GM23248 (cell line): ENCODE measurements at regions not wholly inside any gene's neighbourhood (a gene's known extent, or its start where the extent isn't known, plus 50 kb on each side); places are given as distances from the start of the nearest gene placed in this dataset.

ENCODE experiments used
- DNase-seq: peaks from one replicate; pipeline ENCODE4 v3.0.0-alpha.2; 2015
- H2AFZ ChIP-seq: fragments of 200-600 bp; sonication (generic); 2 replicates; pipeline ENCODE4 v1.6.1; 2016; ENCODE audit warnings: antibody characterized with exemption
- H3F3A ChIP-seq: fragments of 200-600 bp; sonication (generic); 2 replicates; pipeline ENCODE4 v1.6.1; 2016; ENCODE audit warnings: mild to moderate bottlenecking, antibody characterized with exemption, mixed run types; ENCODE audit not compliant: insufficient read depth
- H3K27ac ChIP-seq: fragments of 200-600 bp; sonication (generic); 2 replicates; pipeline ENCODE4 v1.5.1; 2016; ENCODE audit warnings: mild to moderate bottlenecking
- H3K27me3 ChIP-seq: fragments of 200-600 bp; sonication (generic); replicated peaks from 2 replicates; pipeline ENCODE4 v1.6.1; 2016; ENCODE audit warnings: mild to moderate bottlenecking; ENCODE audit not compliant: insufficient read depth
- H3K36me3 ChIP-seq: fragments of 200-600 bp; sonication (generic); 2 replicates; pipeline ENCODE4 v1.6.1; 2016; ENCODE audit warnings: low read depth, mild to moderate bottlenecking
- H3K4me1 ChIP-seq: fragments of 200-600 bp; sonication (generic); 2 replicates; pipeline ENCODE4 v1.6.1; 2016; ENCODE audit warnings: mild to moderate bottlenecking; ENCODE audit not compliant: insufficient read depth
- H3K4me2 ChIP-seq: fragments of 200-600 bp; sonication (generic); one replicate; pipeline ENCODE4 v1.6.1; 2016; ENCODE audit warnings: mild to moderate bottlenecking; ENCODE audit not compliant: unreplicated experiment
- H3K4me3 ChIP-seq: fragments of 200-600 bp; sonication (generic); 2 replicates; pipeline ENCODE4 v1.5.1; 2016; ENCODE audit warnings: mild to moderate bottlenecking
- H3K79me2 ChIP-seq: fragments of 200-600 bp; sonication (generic); 2 replicates; pipeline ENCODE4 v1.6.1; 2016; ENCODE audit warnings: mild to moderate bottlenecking; ENCODE audit not compliant: insufficient read depth
- H3K9ac ChIP-seq: fragments of 200-600 bp; sonication (generic); 2 replicates; pipeline ENCODE4 v1.6.1; 2016; ENCODE audit warnings: mild to moderate bottlenecking
- H3K9me2 ChIP-seq: fragments of 200-600 bp; sonication (generic); 2 replicates; pipeline ENCODE4 v1.6.1; 2016; ENCODE audit warnings: mixed run types, mild to moderate bottlenecking, moderate library complexity; ENCODE audit not compliant: insufficient read depth
- H3K9me3 ChIP-seq: fragments of 200-600 bp; sonication (generic); one replicate; pipeline ENCODE4 v1.6.1; 2017; ENCODE audit warnings: low read depth
- H4K20me1 ChIP-seq: fragments of 200-600 bp; sonication (generic); 2 replicates; pipeline ENCODE4 v1.6.0; 2016; ENCODE audit not compliant: insufficient read depth
- EZH2 ChIP-seq: fragments of 200-600 bp; sonication (generic); IDR thresholded peaks from 2 replicates; pipeline ENCODE4 v1.6.1; 2018; ENCODE audit warnings: antibody characterized with exemption, mild to moderate bottlenecking; ENCODE audit not compliant: insufficient read depth, poor library complexity, severe bottlenecking
- EZH2phosphoT487 ChIP-seq: fragments of 200-600 bp; sonication (generic); IDR thresholded peaks from 2 replicates; pipeline ENCODE4 v1.6.1; 2018; ENCODE audit warnings: antibody characterized with exemption, moderate library complexity, mild to moderate bottlenecking, low read depth; ENCODE audit not compliant: insufficient read depth
- WGBS, 2 experiments: methylation state at CpG; one replicate each; pipeline ENCODE4 v1.1.6; 2015 to 2017; ENCODE audit warnings: low lambda C conversion rate in 2 of 2, low coverage in 1 of 2; ENCODE audit errors: missing lambda C conversion rate in 2 of 2; 5-methylcytosine and 5-hydroxymethylcytosine counted together
- in situ Hi-C: fragments of 300-500 bp; cut with MboI; formaldehyde crosslinking; loops from 2 replicates; pipeline ENCODE4 v1.15.0; 2020

GRCh38 chr11:80958987-80959386 lies 1518.2 kb upstream of the TENM4 start:
- H3K4me2 ChIP-seq, result peak overlapping the region; percentile 72
- H3K27me3 ChIP-seq, result no peaks in the 10 kb centered on the region
- H2AFZ ChIP-seq, result 0 out of 2 replicates have a peak overlapping the region, but pooled peaks have one; percentile 6
- peak; percentile 55 for DNase-seq
- peaks cover 34% of the 10 kb centered on the region for H3K4me1 ChIP-seq
- WGBS, 2 experiments, result 39 to 46% methylated on average over 4 of the region's 4 CpGs
- no peaks in the 10 kb centered on the region for H3K9me3 ChIP-seq
- peak overlapping the region; percentile 92 for H3K27ac ChIP-seq
- H3K79me2 ChIP-seq, result no peaks in the 10 kb centered on the region
- H3F3A ChIP-seq, result peaks cover 23% of the 10 kb centered on the region
- H3K36me3 ChIP-seq, result no peaks in the 10 kb centered on the region
- in situ Hi-C loops, result no loop called here
- H4K20me1 ChIP-seq, result no peaks in the 10 kb centered on the region
- 0 out of 2 replicates have a peak overlapping the region, but pooled peaks have one; percentile 34 for H3K9ac ChIP-seq
- H3K4me3 ChIP-seq, result no peak overlapping the region
- no peak for TF ChIP-seq EZH2
- no peak for TF ChIP-seq EZH2phosphoT487
- H3K9me2 ChIP-seq, result no peaks in the 10 kb centered on the region

DNA sequence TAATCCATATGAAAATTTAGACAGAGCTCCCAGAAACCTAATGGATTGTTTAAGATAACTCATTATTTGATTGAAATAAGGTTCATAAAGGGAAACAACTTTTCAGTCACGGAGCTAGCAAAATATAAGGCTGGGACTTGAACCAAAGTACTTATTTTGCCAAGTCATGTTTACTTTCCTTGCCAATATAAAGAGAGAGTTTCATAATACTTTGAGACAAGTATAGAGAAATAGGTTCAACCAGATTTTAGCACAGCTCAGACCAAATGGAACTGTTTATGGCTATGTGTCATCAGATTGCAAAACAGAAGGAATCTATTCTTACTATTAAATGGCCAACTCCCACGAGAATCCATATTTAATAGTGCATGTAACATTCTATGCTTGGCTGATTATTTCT lies 1517.5 kb upstream of the TENM4 start:
- in situ Hi-C loops, result no loop called here
- 0% methylated on average over 2 of the region's 2 CpGs for WGBS, 2 experiments
- DNase-seq, result peak; percentile 92
- Histone ChIP-seq H3K9me3 (no peaks in the 10 kb centered on the region), H3F3A (peaks cover 23% of the 10 kb centered on the region), H3K79me2 (no peaks in the 10 kb centered on the region), H3K4me2 (peak overlapping the region; percentile 72), H3K9ac (peak overlapping the region; percentile 67), H3K27me3 (no peaks in the 10 kb centered on the region), H3K27ac (peak overlapping the region; percentile 92), H3K9me2 (no peaks in the 10 kb centered on the region), H3K36me3 (no peaks in the 10 kb centered on the region), H4K20me1 (no peaks in the 10 kb centered on the region), H3K4me1 (peaks cover 34% of the 10 kb centered on the region), H2AFZ (peak overlapping the region; percentile 51; the same call in 1 of the 2 replicates), H3K4me3 (peak overlapping the region; percentile 50)
- TF ChIP-seq EZH2phosphoT487 (no peak), EZH2 (no peak)

DNA sequence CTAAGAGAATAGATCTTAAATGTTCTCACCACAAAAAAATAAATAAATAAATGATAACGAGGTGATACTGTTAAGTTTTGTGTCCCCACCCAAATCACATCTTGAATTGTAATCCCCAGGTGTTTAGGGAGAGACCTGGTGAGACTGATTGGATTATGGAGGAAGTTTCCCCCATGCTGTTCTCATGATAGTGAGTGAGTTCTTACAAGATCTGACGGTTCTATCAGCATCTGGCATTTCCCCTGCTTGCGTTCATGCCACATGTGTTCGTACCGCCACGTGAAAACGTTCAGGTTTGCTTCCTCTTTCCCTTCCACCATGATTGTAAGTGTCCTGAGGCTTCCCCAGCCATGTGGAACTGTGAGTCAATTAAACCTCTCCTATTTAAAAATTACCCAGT lies 1514.8 kb upstream of the TENM4 start:
- no peak overlapping the region for H3K9ac ChIP-seq
- H3K27me3 ChIP-seq, result no peaks in the 10 kb centered on the region
- no peaks in the 10 kb centered on the region for H3K36me3 ChIP-seq
- H3K4me1 ChIP-seq, result peaks cover 28% of the 10 kb centered on the region
- H3K27ac ChIP-seq, result no peak overlapping the region
- no peaks in the 10 kb centered on the region for H3K79me2 ChIP-seq
- no peaks in the 10 kb centered on the region for H3K9me2 ChIP-seq
- H3K4me3 ChIP-seq, result no peak overlapping the region
- no peak for DNase-seq
- WGBS, 2 experiments, result 87 to 90% methylated on average over 7 of the region's 7 CpGs
- H3F3A ChIP-seq, result peaks cover 23% of the 10 kb centered on the region
- H4K20me1 ChIP-seq, result no peaks in the 10 kb centered on the region
- in situ Hi-C loops, result no loop called here
- no peak overlapping the region for H3K4me2 ChIP-seq
- H3K9me3 ChIP-seq, result no peaks in the 10 kb centered on the region
- H2AFZ ChIP-seq, result no peak overlapping the region
- TF ChIP-seq EZH2phosphoT487 (no peak), EZH2 (no peak)

GRCh38 chr11:80948781-80949180 lies 1508.0 kb upstream of the TENM4 start:
- Histone ChIP-seq H2AFZ (no peak overlapping the region), H3K27me3 (no peaks in the 10 kb centered on the region), H3K4me2 (no peak overlapping the region), H3K9me3 (no peaks in the 10 kb centered on the region), H3K9ac (no peak overlapping the region), H3K4me3 (no peak overlapping the region), H3F3A (no peaks in the 10 kb centered on the region), H3K36me3 (no peaks in the 10 kb centered on the region), H3K27ac (no peak overlapping the region), H3K4me1 (no peaks in the 10 kb centered on the region), H3K79me2 (no peaks in the 10 kb centered on the region), H4K20me1 (no peaks in the 10 kb centered on the region), H3K9me2 (no peaks in the 10 kb centered on the region)
- in situ Hi-C loops, result no loop called here
- 85 to 100% methylated on average over 2 of the region's 2 CpGs for WGBS, 2 experiments
- no peak for TF ChIP-seq EZH2phosphoT487
- DNase-seq, result no peak

DNA sequence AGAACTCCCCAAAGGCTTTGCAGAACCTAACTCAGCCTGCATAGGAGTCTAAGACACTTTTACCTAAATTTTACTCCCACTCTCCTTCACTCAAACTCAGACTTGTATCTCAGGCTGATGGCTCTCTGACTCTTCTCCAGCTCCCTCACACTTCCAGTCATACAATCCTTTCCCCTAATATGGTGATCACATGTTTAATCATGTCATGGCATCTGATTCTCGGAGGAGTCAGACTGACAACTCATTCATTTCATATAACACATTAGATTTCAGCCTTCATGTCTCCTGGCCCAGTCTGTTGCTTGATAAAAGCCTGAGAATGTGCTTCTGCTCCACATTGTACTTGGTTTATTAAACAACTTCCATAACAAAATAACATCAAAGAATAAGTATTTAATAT lies 1503.9 kb upstream of the TENM4 start:
- Histone ChIP-seq H3K9me2 (0 out of 2 replicates have a peak, but pooled peaks cover 4% of the 10 kb centered on the region), H3K27me3 (no peaks in the 10 kb centered on the region), H4K20me1 (no peaks in the 10 kb centered on the region), H3K36me3 (no peaks in the 10 kb centered on the region), H3K4me2 (no peak overlapping the region), H3K9ac (no peak overlapping the region), H3K9me3 (no peaks in the 10 kb centered on the region), H3K4me1 (no peaks in the 10 kb centered on the region), H2AFZ (no peak overlapping the region), H3K27ac (no peak overlapping the region), H3F3A (no peaks in the 10 kb centered on the region), H3K79me2 (no peaks in the 10 kb centered on the region), H3K4me3 (no peak overlapping the region)
- TF ChIP-seq EZH2phosphoT487 (no peak), EZH2 (no peak)
- in situ Hi-C loops, result no loop called here
- DNase-seq, result peak; percentile 32
- WGBS, 2 experiments, result 16 to 39% methylated on average over 1 of the region's 1 CpG
